NCI-H226 (cell line): ENCODE measurements at regions not wholly inside any gene's neighbourhood (a gene's known extent, or its start where the extent isn't known, plus 50 kb on each side); places are given as distances from the start of the nearest gene placed in this dataset.
"Not testable (repeated sequence)": the region's sequence is repeated elsewhere in the genome, so short reads cannot be mapped to it uniquely, and the experiment has no call there.

Source experiments
- DNase-seq: peaks from one replicate; pipeline ENCODE4 v3.0.0-alpha.2; 2015

- no peak for DNase-seq
Measured at GRCh38 chr16:35754391-35755369, 2295.3 kb downstream of the TP53TG3F start.

DNA sequence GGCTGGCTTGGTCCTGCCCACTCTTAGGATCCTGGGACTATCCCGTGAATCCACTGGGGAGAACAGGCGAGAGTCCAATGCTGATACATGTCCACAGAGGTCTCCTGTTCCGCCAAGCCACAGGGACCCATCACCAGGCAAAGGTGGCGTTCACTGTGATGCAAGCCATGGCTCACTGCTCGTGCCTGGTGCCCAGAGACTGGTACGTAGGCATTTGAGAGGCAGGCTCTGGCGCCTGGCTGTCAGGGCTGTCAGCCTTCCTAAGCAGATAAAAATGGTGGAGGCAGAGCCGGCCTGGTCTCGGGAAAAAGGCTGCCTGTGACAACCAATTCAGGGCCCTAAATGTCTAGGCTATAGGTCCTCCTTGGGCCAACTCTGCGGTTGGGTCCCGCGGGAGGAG, 2329.0 kb downstream of the TP53TG3F start:
- DNase-seq: no peak

DNA sequence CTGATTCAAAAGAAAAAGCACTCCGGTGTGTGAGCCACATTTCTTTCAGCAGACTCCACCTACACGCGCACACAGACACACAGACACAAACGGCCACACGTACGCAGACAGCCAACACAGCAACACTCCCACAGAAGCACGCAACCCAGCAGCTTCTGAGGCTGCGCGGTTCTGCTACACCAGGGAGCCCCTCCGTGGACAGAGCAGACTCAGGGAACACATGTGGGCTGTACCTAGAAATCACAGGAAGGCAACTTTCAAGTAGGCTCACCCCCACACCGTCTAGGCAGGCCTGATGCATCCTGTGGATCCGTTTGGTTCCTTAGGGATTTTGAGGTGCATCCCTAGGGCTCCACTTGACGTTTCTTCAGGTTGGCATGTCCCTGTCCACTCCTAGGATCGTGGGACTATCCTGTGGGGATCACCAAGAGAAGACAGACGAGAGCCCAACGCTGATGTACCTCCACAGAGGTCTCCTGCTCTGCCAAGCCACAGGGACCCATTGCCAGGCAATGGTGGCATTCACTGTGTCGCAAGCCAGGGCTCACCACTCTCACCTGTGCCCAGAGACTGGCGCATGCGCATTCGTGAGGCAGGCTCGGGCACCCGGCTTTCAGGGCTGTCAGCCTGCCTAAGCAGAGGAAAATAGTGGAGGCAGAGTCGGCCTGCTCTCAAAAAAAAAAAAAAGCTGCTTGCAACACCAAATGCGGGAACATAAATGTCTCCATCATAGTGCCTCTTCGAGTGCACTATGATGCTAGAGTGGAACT, 2333.3 kb downstream of the TP53TG3F start:
- no peak for DNase-seq

- no peak for DNase-seq
Measured at GRCh38 chr16:35793601-35794000, 2334.2 kb downstream of the TP53TG3F start.

- DNase-seq: no peak
Measured at GRCh38 chr16:35794896-35795295, 2335.5 kb downstream of the TP53TG3F start.

DNA sequence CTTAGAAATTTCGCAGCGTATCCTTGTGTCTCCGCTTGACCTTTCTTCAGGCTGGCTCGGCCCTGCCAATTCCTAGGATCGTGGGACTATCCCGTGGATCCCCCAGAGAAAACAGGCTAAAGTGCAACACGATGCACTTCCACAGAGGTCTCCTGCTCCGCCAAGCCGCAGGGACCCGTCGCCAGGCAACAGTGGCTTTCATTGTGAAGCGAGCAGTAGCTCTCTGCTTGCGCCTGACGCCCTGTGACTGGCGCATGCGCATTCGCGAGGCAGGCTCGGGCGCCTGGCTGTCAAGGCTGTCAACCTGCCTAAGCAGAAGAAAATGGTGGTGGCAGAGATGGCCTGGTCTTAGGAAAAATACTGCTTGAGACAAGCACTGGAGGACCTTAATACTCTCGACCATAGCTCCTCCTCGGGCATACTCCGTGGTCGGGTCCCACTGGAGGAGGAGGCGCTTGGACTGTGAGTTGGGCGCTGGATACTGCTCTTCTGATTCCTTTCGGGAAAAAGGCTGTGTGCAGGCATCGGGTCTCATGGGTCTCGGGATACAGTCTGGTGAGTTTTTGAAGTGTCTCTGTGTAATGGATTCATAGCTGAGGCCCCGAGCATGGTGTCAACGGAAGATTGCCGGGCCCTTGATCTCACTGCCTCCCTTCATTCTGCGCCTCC, 2336.1 kb downstream of the TP53TG3F start:
- DNase-seq: no peak

GRCh38 chr16:35797811-35798210, 2338.4 kb downstream of the TP53TG3F start:
- DNase-seq: no peak

GRCh38 chr16:35798885-35799426, 2339.5 kb downstream of the TP53TG3F start:
- no peak for DNase-seq

DNA sequence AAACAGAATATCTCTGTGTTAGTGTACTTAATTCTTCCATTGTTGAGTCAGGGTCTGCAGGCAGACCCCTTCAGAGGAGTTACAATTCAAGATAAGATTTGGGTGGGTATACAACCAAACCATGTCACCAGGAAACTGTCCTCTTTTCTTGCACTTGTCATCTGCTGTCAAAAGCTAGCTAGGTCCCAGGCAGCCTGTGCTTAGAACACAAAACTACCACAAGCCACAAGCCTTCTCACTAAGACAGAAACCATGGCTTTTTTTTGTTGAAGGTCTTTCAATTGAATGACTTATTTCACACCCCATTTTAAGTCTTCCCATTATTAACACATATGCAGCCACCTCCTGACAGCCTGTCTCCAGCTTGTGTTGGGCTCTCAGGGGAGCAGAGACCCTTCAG, 2345.1 kb downstream of the TP53TG3F start:
- not testable (repeated sequence) for DNase-seq

- no peak for DNase-seq
Measured at GRCh38 chr16:35823342-35823741, 2363.9 kb downstream of the TP53TG3F start.

DNA sequence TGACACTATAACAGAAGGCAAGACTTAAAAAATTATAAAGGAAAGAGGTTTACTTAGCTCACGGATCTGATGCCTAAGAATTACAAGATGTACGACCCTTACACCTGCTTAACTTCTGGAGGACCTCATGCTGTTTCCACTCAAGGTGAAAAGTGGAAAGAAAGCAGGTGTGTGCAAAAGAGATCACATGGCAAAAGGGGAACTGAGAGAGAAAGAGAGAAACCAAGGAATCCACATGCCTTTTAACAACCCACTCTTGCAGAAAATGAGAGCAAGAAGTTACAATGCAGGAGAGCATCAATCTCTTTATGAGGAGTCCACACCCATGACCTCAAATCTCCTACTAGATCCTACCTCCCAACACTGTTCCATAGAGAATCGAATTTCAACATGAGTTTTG, 2382.2 kb downstream of the TP53TG3F start:
- no peak for DNase-seq

DNA sequence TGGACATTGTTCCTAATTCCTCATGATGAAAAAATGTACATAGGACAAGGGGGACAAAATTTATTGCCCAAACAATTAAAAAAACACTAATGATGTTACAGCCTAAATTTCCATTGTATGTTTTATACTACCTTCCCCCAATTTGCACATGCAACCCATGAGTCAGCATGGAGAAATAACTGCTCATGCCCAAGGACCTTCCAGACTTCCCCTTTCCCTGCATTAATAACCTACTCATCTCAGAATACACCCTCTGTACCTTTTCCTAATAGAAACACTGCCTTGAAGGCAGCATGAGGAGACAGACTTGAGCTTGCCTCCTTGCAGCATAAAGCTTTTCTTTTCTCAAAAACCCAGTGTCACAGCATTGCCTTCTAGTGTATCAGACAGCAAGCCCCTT, 2402.8 kb downstream of the TP53TG3F start:
- DNase-seq: no peak

GRCh38 chr16:35868630-35869029, 2409.2 kb downstream of the TP53TG3F start:
- no peak for DNase-seq

GRCh38 chr16:35873472-35873871, 2414.1 kb downstream of the TP53TG3F start:
- DNase-seq: no peak

- DNase-seq: no peak
Measured at GRCh38 chr16:35881654-35882053, 2422.2 kb downstream of the TP53TG3F start.

- no peak for DNase-seq
Measured at GRCh38 chr16:35906440-35906839, 2447.0 kb downstream of the TP53TG3F start.

DNA sequence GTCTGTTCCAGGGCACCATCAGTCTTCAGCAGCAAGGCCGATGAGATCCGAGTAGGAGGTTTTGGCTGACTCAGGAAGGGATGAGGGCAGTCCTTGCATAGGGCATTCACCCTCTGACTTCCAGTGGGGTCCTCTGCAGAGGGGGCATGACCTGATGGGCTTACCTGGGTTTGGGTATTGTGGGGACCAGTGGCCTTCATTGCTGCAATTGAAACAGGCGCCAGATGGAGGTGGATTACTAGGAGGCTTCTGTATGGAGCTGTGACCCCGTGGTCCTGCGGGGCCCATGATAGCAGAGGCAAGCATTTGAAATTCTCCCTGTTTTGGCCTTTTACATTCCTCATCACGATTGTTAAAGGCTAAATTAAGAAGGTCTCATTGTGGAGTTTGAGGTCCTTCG, 2448.7 kb downstream of the TP53TG3F start:
- no peak for DNase-seq

DNA sequence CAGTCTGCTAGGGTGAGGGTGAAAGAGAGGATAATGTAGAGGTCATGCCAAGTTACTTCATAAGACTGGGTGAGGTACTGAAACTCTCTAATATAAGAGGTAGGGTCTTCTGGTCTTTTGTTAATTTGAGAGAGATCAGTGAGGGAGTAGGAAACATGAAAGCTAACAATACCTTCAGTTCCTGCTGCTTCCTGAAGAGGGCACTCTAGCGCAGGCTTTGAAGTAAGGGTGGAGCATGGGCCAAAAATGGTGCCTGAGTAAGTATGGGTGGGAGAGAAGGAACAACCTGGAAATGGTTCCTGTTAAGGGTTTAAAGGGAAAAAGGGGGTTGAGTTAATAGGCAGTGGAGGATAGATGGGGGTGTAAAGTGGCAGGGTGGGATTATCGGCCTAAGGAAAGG, 2449.5 kb downstream of the TP53TG3F start:
- no peak for DNase-seq

DNA sequence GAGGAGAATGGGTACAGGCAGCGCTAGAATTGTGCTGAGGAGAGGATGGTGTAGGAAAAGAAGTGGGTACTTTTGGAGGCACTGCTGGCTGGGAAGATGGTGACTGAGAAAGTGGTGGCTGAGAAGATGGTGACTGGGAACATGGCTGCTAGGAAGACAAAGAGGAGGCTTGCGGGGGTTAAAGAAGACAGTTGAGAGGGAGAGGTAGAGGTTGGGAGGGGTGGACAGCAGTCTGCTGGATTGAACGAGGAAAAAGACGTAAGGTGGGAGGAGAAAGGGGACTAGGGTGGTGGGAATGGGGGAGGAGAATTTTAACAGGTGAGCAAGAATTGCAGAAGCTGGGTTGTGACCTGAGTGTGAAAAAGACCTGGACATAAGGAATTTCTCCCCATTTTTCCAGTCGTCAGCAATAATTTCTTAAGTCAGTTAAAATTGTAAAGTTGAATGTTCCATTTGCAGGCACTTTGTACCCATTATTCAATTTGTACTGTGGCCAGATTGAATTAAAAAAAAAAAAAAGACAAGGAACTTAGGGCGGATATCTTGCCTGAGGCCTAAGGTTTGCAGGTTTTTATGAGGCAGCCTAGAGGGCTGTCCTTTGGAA, 2450.0 kb downstream of the TP53TG3F start:
- DNase-seq: no peak

- no peak for DNase-seq
Measured at GRCh38 chr16:35910409-35910808, 2451.0 kb downstream of the TP53TG3F start.

- no peak for DNase-seq
Measured at GRCh38 chr16:35911899-35912298, 2452.5 kb downstream of the TP53TG3F start.

- no peak for DNase-seq
Measured at GRCh38 chr16:35931722-35932121, 2472.3 kb downstream of the TP53TG3F start.
